Bronchial epithelial cell (primary cell): ENCODE measurements at regions not wholly inside any gene's neighbourhood (a gene's known extent, or its start where the extent isn't known, plus 50 kb on each side); places are given as distances from the start of the nearest gene placed in this dataset.
A peak's percentile ranks its signal among the peaks of the same experiment; 100 is the strongest.

Source experiments
- DNase-seq: peaks from one replicate; pipeline ENCODE4 v3.0.0-alpha.2; 2010; ENCODE audit warnings: low read depth
- FAIRE-seq: peaks from 2 replicates; lab custom pipeline; 2011; peaks lifted over from hg19 to GRCh38; lab: Jason Lieb, UNC
- H3K27me3 ChIP-seq: 2 replicates; pipeline ENCODE4 v1.5.1; 2011; ENCODE audit warnings: low read length; ENCODE audit not compliant: control insufficient read depth, insufficient read depth
- H3K36me3 ChIP-seq: 2 replicates; pipeline ENCODE4 v1.5.1; 2011; ENCODE audit warnings: low read length; ENCODE audit not compliant: control insufficient read depth, insufficient read depth
- H3K4me3 ChIP-seq: 2 replicates; pipeline ENCODE4 v1.5.1; 2011; ENCODE audit warnings: mild to moderate bottlenecking, low read depth, low read length, control low read depth
- TF ChIP-seq, protein P1 (sequence below): IDR thresholded peaks from 2 replicates; pipeline ENCODE4 v1.5.1; 2011; ENCODE audit warnings: mild to moderate bottlenecking, moderate library complexity, low read length, control low read depth, inconsistent platforms; ENCODE audit not compliant: insufficient read depth, severe bottlenecking

- TF ChIP-seq, protein P1, sequence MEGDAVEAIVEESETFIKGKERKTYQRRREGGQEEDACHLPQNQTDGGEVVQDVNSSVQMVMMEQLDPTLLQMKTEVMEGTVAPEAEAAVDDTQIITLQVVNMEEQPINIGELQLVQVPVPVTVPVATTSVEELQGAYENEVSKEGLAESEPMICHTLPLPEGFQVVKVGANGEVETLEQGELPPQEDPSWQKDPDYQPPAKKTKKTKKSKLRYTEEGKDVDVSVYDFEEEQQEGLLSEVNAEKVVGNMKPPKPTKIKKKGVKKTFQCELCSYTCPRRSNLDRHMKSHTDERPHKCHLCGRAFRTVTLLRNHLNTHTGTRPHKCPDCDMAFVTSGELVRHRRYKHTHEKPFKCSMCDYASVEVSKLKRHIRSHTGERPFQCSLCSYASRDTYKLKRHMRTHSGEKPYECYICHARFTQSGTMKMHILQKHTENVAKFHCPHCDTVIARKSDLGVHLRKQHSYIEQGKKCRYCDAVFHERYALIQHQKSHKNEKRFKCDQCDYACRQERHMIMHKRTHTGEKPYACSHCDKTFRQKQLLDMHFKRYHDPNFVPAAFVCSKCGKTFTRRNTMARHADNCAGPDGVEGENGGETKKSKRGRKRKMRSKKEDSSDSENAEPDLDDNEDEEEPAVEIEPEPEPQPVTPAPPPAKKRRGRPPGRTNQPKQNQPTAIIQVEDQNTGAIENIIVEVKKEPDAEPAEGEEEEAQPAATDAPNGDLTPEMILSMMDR: no peak
- FAIRE-seq: no peak
- no peaks in the 10 kb centered on the region for H3K27me3 ChIP-seq
- no peak overlapping the region for H3K4me3 ChIP-seq
- H3K36me3 ChIP-seq: no peaks in the 10 kb centered on the region
- DNase-seq: no peak
Measured at GRCh38 chr3:28786446-28786845, 437.8 kb upstream of the AZI2 start.

- Histone ChIP-seq H3K36me3 (no peaks in the 10 kb centered on the region), H3K27me3 (no peaks in the 10 kb centered on the region), H3K4me3 (no peak overlapping the region)
- DNase-seq (no peak), FAIRE-seq (no peak)
- TF ChIP-seq, protein P1: no peak
Measured at GRCh38 chr3:28788571-28788970, 439.9 kb upstream of the AZI2 start.

DNA sequence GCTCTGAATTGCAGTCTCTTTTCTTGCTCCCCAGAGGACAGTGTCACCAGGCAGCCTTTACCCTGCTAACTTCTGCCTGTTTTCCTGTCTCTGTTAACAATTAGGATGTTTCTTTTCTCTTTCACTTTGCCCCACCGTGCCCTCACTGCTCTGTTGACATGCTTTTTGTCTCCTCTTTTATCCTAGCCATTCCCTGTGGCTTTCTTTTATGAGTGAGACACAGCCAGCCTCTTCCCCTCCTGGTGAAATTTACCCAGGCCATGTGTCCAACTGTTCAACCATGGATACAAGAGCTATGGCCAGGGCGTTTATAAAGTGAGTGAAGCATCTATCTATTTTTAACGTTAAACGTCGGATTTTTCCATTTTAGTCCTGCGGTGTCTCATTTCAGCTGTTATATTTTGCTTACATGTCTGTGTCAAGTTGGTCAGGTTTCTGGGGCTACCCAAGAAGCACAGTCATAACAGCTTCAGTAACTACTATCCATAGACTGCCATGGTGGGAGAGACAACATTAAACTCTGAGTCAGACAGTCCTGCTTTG lies 443.2 kb upstream of the AZI2 start:
- TF ChIP-seq, protein P1: no peak
- DNase-seq (no peak), FAIRE-seq (no peak)
- Histone ChIP-seq H3K36me3 (no peaks in the 10 kb centered on the region), H3K4me3 (no peak overlapping the region), H3K27me3 (peaks cover 1% of the 10 kb centered on the region)

GRCh38 chr3:28792604-28793003 lies 444.0 kb upstream of the AZI2 start:
- H3K36me3 ChIP-seq: no peaks in the 10 kb centered on the region
- H3K4me3 ChIP-seq: no peak overlapping the region
- TF ChIP-seq, protein P1: no peak
- DNase-seq (no peak), FAIRE-seq (no peak)
- H3K27me3 ChIP-seq: peaks cover 1% of the 10 kb centered on the region

- TF ChIP-seq, protein P1: peak; percentile 8
- no peaks in the 10 kb centered on the region for H3K36me3 ChIP-seq
- H3K4me3 ChIP-seq: no peak overlapping the region
- DNase-seq (peak; percentile 17), FAIRE-seq (peak; percentile 87)
- no peaks in the 10 kb centered on the region for H3K27me3 ChIP-seq
Measured at GRCh38 chr3:28799084-28799483, 450.5 kb upstream of the AZI2 start.

GRCh38 chr3:28800203-28800602 lies 451.6 kb upstream of the AZI2 start:
- FAIRE-seq: no peak
- TF ChIP-seq, protein P1: no peak
- no peak for DNase-seq

More at GRCh38 chr3:28800203-28800602, 451.6 kb upstream of the AZI2 start:
- Histone ChIP-seq H3K36me3 (no peaks in the 10 kb centered on the region), H3K4me3 (no peak overlapping the region), H3K27me3 (no peaks in the 10 kb centered on the region)
